HepG2 (cell line): ENCODE measurements at regions not wholly inside any gene's neighbourhood (a gene's known extent, or its start where the extent isn't known, plus 50 kb on each side); places are given as distances from the start of the nearest gene placed in this dataset.

Source experiments
- ATAC-seq: fragments of 200-7000 bp; cut with Tn5 transposase; 3 replicates; pipeline ENCODE4 v1.9.1; 2020; ENCODE audit warnings: mild to moderate bottlenecking, moderate library complexity
- BruUV-seq: library from RNA; stranded (reverse); fragments of 400-500 nt; replicated peaks from 2 replicates; lab custom pipeline; 2021; lab: Mats Ljungman, UMichigan
- CTCF ChIA-PET: fragments of 300-600 bp; formaldehyde crosslinking; extraction: SDS; loops from one replicate; lab custom pipeline; 2021; ENCODE audit warnings: low total read pairs, inconsistent platforms, low intra/inter-chr PET ratio; lab: Yijun Ruan, JAX
- POLR2A ChIA-PET: fragments of 350-600 bp; sonication (Branson Sonifier 250); formaldehyde crosslinking; loops from one replicate; lab custom pipeline; 2020; ENCODE audit warnings: antibody characterized with exemption, inconsistent platforms; lab: Yijun Ruan, JAX
- DNase-seq: peaks from one replicate; pipeline ENCODE4 v3.0.0-alpha.2; 2015; ENCODE audit warnings: low spot score
- FAIRE-seq: peaks from 3 replicates; lab custom pipeline; 2011; peaks lifted over from hg19 to GRCh38; lab: Jason Lieb, UNC
- H2AFZ ChIP-seq: one replicate; pipeline ENCODE4 v1.6.1; 2011; ENCODE audit warnings: low read length, inconsistent platforms
- H3K27ac ChIP-seq: fragments of 300-600 bp; 3 replicates; pipeline ENCODE4 v1.8.0; 2011; ENCODE audit warnings: mixed run types, mild to moderate bottlenecking, mixed read lengths, low read length, inconsistent platforms; ENCODE audit not compliant: insufficient read depth; ENCODE audit errors: extremely low read length
- H3K27me3 ChIP-seq, 2 experiments: fragments of 200-600 bp in 1 of 2; 2 replicates in 1 of 2; 3 replicates in 1 of 2; pipeline versions ENCODE4 v1.6.0 to v1.8.0; 2011; ENCODE audit warnings: low read length in 2 of 2, mild to moderate bottlenecking in 2 of 2, moderate library complexity in 2 of 2, inconsistent platforms in 1 of 2; ENCODE audit not compliant: insufficient read depth in 2 of 2, control insufficient read depth in 1 of 2
- H3K36me3 ChIP-seq, 2 experiments: fragments of 200-600 bp in 1 of 2; replicated peaks in 1 of 2; 2 replicates in 1 of 2; 3 replicates in 1 of 2; pipeline versions ENCODE4 v1.5.1 to v1.8.0; 2011; ENCODE audit warnings: low read length in 2 of 2, inconsistent platforms in 1 of 2; ENCODE audit not compliant: insufficient read depth in 2 of 2, control insufficient read depth in 1 of 2
- H3K4me1 ChIP-seq: 2 replicates; pipeline ENCODE4 v1.5.1; 2012; ENCODE audit warnings: low read length, inconsistent platforms; ENCODE audit not compliant: insufficient read depth
- H3K4me2 ChIP-seq: 2 replicates; pipeline ENCODE4 v1.6.0; 2011; ENCODE audit warnings: low read depth, low read length, inconsistent platforms
- H3K4me3 ChIP-seq, 3 experiments: fragments of 200-600 bp in 1 of 3; sonication (generic), shearing (Covaris generic) in 1 of 3; replicated peaks in 1 of 3; 2 replicates each; pipeline ENCODE4 v1.5.1; 2011 to 2016; ENCODE audit warnings: low read length in 3 of 3, inconsistent platforms in 2 of 3, low read depth in 2 of 3, mild to moderate bottlenecking in 2 of 3, control low read depth in 1 of 3, mixed read lengths in 1 of 3; ENCODE audit not compliant: insufficient read depth in 1 of 3
- H3K79me2 ChIP-seq: one replicate; pipeline ENCODE4 v1.6.1; 2011; ENCODE audit warnings: low read length, inconsistent platforms; ENCODE audit not compliant: insufficient read depth
- H3K9ac ChIP-seq: 2 replicates; pipeline ENCODE4 v1.6.0; 2011; ENCODE audit warnings: mild to moderate bottlenecking, low read depth, low read length, inconsistent platforms; ENCODE audit not compliant: insufficient read depth
- H3K9me3 ChIP-seq: 2 replicates; pipeline ENCODE4 v1.5.1; 2012; ENCODE audit warnings: mild to moderate bottlenecking, low read length
- H4K20me1 ChIP-seq: 2 replicates; pipeline ENCODE4 v1.6.0; 2011; ENCODE audit warnings: inconsistent platforms, mild to moderate bottlenecking, low read length, moderate library complexity; ENCODE audit not compliant: insufficient read depth
- CBX2 ChIP-seq, 2 experiments: fragments of 200-600 bp in 1 of 2; sonication (generic); formaldehyde crosslinking in 1 of 2; IDR thresholded peaks; 2 replicates each; pipeline versions ENCODE4 v1.7.0 to v1.8.1; 2018 to 2022; ENCODE audit warnings: low read depth in 2 of 2, low read length in 1 of 2, mild to moderate bottlenecking in 1 of 2, missing genetic modification reagents in 1 of 2
- PLRG1 ChIP-seq: fragments of 450-650 bp; conservative IDR thresholded peaks from 2 replicates; pipeline ENCODE4 v1.6.1; 2016
- ZSCAN20 ChIP-seq: sonication (generic); formaldehyde crosslinking; IDR thresholded peaks from 2 replicates; pipeline ENCODE4 v1.4.0; 2020; ENCODE audit warnings: missing genetic modification reagents, mild to moderate bottlenecking, borderline replicate concordance
- ZSCAN25 ChIP-seq: sonication (generic); formaldehyde crosslinking; IDR thresholded peaks from 2 replicates; pipeline ENCODE4 v1.8.0; 2022; ENCODE audit warnings: mild to moderate bottlenecking, missing genetic modification reagents
- WGBS: methylation state at CpG from one replicate; pipeline ENCODE4 v1.1.6; 2017; ENCODE audit warnings: low lambda C conversion rate; 5-methylcytosine and 5-hydroxymethylcytosine counted together
- in situ Hi-C: cut with HindIII; loops from 2 replicates; pipeline ENCODE4 v1.10.0; 2017; ENCODE audit warnings: low pct_unique_long_range_greater_than_20kb; ENCODE audit not compliant: extremely low pct_ligation_motif_present
- intact Hi-C: fragments of 100-400 bp; cut with micrococcal nuclease; formaldehyde crosslinking; loops from one replicate; pipeline ENCODE4 v1.10.0; 2022; ENCODE audit not compliant: unreplicated experiment

DNA sequence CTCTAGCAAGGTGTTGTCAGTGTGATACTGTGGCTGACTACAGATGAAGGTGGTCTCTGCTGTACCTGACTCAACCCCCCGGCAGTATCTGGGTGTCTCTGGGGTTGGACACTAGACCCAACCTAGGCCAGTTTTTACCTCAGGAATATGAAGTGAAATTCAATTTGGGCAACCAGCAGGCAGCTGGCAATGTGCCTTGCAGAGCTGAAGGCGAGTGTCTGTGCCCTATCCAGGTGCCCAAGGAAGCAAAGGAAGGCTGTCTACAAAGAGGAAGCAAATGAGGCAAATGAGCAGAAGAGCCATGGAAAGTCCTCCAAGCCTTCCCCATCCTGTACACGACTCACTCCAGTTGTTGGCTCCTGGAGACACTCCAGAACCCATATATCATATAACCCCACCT lies 264.6 kb upstream of the AGAP1 start:
- Histone ChIP-seq H3K9ac (no peak overlapping the region), H4K20me1 (no peaks in the 10 kb centered on the region), H3K79me2 (no peaks in the 10 kb centered on the region), H3K4me2 (no peak overlapping the region), H3K27ac (no peak overlapping the region), H3K36me3 (no peaks in the 10 kb centered on the region), H3K9me3 (no peaks in the 10 kb centered on the region), H3K4me3 (no peak overlapping the region), H3K4me1 (no peaks in the 10 kb centered on the region), H2AFZ (no peak overlapping the region), H3K27me3 (peaks cover 4 to 79% of the 10 kb centered on the region in 2 experiments; a peak in 4 of 5 replicates)
- 19% methylated on average over 3 of the region's 3 CpGs for WGBS
- DNase-seq (no peak), ATAC-seq (no peak), FAIRE-seq (no peak)
- no peak for TF ChIP-seq PLRG1
- ChIA-PET POLR2A (no interaction called here), CTCF (no interaction called here)
- BruUV-seq: no TSS peak
- intact Hi-C loops: no loop called here
- in situ Hi-C loops: no loop called here

DNA sequence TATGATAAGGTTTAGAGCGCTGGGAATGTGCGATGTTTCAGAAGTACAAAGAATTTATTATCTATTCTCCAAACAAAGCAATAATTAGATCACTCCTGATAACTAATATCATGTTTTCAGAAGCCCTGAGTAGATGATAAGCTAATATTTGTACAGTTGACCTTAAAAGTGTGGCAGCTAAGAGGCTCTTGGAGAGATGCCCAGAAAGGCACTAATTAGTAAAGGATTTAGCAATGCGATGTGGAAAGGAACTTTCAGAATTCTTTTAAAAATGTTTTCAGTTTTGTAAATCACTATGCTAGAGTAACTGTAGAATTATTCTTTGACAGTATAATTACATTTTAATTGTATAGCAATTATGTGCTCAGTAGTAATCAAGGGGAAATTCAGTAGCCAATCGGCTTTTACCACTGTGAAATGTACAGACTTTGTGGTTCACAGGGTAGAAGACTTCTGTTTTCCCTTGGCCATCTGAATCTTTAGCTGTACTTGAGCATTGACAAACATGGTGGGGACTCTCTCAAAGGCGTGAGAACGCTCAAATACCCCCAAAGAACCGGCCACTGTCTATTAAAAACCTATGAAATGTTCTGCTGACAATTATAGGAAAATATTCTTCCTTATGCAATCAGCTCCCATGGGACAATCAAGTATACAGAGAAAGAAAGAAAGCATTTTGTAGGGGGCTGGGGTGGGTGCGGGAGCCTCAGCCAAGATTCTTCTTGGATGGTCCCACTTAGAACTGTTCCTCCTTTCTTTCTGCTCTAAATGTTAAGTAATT lies 262.8 kb upstream of the AGAP1 start:
- intact Hi-C loops (no loop called here), in situ Hi-C loops (no loop called here)
- peaks cover 4 to 63% of the 10 kb centered on the region in 2 experiments; a peak in 4 of 5 replicates for H3K27me3 ChIP-seq
- ChIA-PET POLR2A (no interaction called here), CTCF (no interaction called here)
- H3K9ac ChIP-seq: no peak overlapping the region
- FAIRE-seq (no peak), ATAC-seq (no peak), DNase-seq (no peak)
- no peaks in the 10 kb centered on the region for H4K20me1 ChIP-seq
- TF ChIP-seq CBX2 (IDR thresholded peaks at IDR 0.05; ENCODE audit: low read depth, low read length): 0 out of 2 replicates have a peak, but pooled peaks have one; percentile 27
- no peak for TF ChIP-seq CBX2 (CRISPR knock-in tag; IDR thresholded peaks at IDR 0.05; ENCODE audit: low read depth)
- TF ChIP-seq ZSCAN20: no peak
- TF ChIP-seq ZSCAN25 (CRISPR knock-in tag): no peak
- no peaks in the 10 kb centered on the region for H3K4me1 ChIP-seq
- no peaks in the 10 kb centered on the region for H3K79me2 ChIP-seq
- H3K9me3 ChIP-seq: no peaks in the 10 kb centered on the region
- no peak overlapping the region for H3K4me3 ChIP-seq
- WGBS: 8% methylated on average over 8 of the region's 8 CpGs
- H3K4me2 ChIP-seq: no peak overlapping the region
- H3K27ac ChIP-seq: no peak overlapping the region
- no peaks in the 10 kb centered on the region for H3K36me3 ChIP-seq
- H2AFZ ChIP-seq: no peak overlapping the region
- no TSS peak for BruUV-seq
